GM18867 (cell line): ENCODE measurements at regions not wholly inside any gene's neighbourhood (a gene's known extent, or its start where the extent isn't known, plus 50 kb on each side); places are given as distances from the start of the nearest gene placed in this dataset.
"Not testable (repeated sequence)": the region's sequence is repeated elsewhere in the genome, so short reads cannot be mapped to it uniquely, and the experiment has no call there.

ENCODE experiments used
- ATAC-seq: cut with Tn5 transposase; IDR thresholded peaks from one replicate; pipeline ENCODE4 v1.9.1; 2021; ENCODE audit warnings: mild to moderate bottlenecking, moderate library complexity; ENCODE audit not compliant: unreplicated experiment

DNA sequence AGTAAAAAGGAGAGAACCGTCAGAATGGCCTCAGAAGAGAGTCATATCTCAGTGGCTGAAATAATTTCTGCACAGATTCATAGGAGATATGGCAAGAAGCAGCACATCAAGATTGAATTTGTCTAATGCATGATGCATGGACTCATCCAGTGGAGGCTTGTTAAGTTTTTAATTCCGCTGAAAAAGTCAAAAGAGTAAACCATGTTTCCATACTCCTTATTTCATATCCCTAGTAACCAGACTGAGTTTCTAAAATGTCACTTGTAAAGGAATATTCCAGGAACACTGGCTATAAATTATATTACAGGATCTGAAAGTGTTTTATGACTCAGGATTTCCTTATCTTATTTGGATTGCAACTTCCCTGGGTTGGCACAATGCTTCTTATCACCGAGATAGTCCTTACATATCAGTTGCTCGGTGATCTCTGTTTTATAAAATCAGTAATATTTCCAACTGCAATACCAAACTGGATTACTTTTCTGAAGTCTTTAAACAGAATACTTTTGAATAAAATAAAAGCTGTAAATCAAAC lies 180.2 kb upstream of the TSC22D1 start:
- ATAC-seq: no peak

DNA sequence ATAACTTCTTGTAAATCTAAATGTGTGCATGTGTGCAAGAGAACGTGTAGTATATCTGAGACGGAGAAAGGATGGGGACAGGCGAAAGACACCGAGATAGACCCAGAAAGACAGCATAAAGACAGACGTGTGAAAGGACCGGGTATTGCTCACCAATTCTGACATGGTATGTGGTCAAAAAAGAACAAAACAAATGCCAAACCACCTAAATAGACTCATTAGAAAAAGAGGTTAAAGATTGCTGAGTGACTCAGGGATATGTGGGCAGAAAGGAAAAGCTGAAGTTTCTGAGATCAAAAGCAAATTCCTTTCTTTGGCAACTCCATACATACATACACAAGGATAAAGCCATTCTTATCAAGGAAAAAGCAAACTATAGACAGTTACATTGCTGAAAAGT lies 179.7 kb upstream of the TSC22D1 start:
- no peak for ATAC-seq

DNA sequence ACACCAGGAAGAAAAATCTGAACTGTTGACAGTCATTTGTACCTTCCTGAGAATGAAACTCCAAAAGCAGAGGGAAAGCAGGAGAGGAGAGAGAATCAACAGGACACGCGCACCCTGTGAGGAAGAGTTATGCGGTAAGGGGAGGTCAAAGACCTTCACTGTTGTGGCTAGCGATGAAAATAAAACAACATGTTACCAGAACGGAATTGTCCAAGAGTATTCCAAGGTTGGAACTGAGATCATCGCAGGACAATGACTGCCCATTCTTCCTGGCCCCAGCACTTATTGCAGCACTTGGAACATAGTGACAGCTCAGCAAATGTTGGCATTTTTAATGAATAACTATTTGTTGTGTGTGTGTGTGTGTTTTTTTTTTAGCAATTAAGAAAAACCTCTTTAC lies 176.0 kb upstream of the TSC22D1 start:
- ATAC-seq: no peak

DNA sequence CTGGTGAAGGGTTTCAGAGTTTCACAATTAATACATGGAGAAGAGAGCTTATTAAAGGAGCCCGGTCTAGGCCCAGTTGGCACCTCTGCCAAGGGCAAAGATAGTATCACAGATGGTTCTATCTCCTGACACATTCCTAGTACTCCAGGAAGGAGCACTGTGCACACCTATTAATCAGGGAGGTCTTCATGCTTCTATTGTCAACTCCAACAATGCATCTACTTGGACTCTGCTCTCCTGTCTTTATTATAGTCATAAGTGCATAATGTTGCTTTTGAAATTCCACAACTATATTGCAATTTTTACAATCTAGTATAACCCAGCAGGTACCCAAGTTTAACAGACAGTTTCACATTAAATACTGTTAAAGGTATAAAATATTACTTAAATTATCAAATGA lies 174.5 kb upstream of the TSC22D1 start:
- no peak for ATAC-seq

DNA sequence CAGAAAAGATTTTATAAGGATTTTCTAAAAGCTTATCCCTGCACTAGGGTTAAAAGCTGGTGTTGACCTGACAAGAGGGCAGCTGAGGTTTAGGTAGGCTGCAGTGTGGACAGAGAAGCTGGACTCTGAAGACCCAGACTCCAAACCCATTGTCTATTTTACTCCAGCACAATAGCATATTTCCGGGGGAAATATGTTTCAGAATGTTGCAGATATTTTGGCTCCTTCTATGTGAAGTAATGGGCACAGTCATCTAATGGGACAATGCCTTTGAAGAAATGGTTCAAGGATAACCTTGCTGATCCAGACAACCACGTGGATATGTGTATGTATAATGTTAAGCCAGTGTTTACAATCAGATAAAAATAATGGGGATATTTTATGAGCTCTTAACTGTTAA lies 173.8 kb upstream of the TSC22D1 start:
- no peak for ATAC-seq

DNA sequence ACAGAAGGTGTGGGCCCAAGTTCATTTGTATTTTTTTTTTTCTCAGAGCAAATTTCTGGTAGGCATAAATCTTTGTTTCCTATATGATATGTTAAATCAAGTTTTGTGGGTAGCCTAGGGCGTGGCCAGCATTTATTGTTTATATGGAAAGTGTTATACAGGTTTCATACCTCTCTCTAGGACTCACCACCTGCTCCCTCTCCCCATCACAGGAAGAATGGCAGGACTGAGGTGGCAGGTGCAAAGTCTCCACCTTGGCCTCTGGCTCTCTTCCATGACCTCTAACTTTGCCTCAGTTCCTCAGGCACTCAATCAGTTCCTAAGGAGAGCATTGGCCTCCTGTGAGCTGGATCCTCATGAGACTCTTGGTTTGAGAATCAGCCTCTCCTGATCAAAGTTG lies 172.3 kb upstream of the TSC22D1 start:
- no peak for ATAC-seq

DNA sequence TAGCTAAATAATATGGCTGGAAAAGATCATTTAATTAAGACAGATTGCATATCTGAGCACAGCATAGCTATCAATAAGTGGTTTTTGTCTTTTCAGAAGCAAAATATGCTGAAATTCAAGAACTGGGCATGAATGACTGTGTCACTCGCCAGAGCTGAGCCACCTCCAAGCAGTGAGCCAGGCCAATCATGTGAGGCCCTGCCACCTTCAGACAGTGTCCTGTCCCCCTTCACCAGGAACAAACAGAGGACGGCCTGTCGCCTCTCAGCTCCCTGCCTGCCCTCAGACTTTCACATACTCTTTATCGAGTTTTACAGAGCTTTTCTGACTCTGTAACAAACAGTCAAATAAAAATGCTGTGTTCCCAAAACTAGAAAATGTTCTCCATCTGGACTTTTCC lies 171.0 kb upstream of the TSC22D1 start:
- ATAC-seq: no peak

DNA sequence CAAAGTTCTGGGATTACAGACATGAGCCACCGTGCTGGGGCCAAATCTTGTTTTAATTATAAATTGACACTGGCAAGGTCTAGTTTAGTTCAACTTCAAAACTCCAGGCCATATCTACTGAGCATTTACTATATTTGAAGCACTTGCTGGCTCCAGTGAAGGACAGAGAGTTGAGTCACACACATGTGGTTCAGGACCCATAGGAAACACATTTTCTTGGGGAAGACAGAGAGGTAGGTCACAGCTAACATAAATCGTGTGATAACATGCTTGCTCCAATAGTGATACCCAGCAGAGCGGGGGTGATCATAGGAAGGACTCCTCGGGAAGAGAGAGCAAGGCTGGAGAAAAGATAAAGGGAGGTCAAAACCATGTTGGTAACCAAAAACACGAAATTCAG lies 170.6 kb upstream of the TSC22D1 start:
- ATAC-seq: no peak

DNA sequence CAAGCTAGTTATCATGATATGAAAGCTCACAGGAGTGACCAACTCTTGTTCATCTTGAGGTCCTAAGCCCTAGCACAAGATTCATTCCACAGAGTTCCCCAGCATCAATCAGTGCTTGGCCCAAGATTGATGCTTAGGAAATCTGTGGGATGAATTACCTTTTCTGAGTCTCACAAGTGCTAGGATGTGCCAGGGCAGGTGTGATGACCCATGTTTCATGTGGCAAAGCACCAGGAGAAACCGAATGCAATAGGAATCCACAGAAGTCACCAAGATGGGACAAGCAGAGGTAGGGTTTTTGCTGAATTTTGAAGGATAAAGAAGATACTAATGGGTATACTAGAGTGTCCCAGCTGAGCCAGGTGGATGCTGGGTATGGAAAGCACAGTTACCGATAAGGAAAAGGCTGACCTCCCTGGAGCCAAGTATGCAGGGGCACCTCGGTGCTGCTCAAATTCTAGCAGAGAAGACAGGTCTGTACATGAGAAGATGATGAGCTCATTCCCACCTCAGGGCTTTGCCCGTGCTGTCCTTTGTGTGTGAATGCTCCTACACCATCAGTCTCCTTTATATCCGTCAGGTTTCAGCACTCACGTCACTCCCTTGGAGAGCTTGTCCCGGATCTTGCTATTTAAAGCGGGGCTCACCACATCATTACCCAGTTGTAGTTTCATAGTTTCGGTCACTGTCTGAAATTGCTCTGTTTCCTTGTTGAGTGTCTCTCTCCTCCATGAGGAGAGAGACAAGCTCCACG lies 168.9 kb upstream of the TSC22D1 start:
- no peak for ATAC-seq

DNA sequence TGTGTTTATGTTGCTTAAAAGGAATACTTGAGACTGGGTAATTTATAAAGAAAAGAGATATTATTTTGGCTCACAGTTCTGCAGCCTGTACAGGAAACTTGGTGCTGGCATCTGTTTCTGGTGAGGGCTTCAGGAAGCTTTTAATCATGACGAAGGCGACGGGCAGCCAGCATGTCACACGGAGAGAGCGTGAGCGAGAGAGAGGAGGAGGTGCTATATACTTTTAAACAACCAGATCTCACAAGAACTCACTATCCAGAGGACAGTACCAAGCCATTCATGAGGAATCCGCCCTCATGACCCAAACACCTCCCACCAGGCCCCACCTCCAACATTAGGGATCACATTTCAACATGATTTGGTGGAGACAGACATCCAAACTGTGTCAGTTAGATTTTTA lies 163.4 kb upstream of the TSC22D1 start:
- ATAC-seq: no peak

DNA sequence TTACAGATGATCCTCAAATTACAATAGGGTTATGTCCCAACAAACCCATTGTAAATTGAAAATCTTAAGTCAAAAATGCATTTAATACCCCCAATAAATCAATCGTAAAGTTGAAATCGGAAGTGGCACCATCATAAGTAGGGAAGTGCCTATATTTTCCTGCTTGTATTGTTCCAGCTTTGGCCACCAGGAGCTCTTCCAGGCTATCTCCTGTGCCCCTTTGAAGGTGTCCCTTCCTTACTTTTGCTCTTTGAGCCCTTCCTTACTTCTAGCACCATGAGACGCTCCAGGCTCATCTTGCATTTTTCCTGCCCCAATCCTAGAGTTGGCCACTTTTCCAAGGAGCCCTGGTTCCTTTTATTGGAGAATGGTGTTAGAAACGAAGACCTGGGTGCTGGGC lies 163.0 kb upstream of the TSC22D1 start:
- no peak for ATAC-seq

DNA sequence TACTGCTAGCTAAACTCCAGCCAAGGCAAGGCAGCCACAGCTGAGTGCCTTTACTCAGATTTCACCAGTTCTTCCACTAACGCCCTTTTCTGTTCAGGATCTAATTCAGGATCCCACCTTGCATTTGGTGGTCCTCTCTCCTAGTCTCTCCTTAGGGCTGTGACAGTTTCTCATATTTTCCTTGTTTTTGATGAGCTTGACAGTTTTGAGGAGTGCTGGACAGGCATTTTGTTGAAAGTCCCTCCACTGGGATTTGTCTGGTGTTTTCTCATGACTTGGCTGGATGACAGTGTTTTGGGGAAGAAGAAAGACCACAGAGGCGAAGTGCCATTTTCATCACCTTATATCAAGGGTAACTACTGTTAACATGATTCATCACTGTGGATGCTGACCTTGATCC lies 162.3 kb upstream of the TSC22D1 start:
- ATAC-seq: no peak

DNA sequence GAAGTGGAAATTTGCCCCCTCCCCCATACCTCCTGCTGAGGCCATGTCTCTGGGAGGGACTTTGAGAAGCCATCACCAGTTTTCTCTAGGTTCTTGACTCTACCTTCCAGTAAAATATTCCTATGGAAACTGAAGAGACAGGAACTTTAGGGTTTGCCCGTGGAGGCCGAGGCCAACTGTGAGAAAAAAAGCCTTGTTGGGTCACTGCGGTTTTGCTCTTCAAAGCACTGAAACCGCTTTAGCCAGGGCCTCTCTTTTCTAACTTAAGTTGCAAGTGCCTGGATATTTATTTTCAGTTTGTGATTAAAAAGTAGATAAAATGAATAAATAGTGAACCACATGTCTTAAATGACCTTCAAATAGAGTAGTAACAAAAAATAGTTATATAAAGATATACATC lies 159.7 kb upstream of the TSC22D1 start:
- ATAC-seq: no peak

DNA sequence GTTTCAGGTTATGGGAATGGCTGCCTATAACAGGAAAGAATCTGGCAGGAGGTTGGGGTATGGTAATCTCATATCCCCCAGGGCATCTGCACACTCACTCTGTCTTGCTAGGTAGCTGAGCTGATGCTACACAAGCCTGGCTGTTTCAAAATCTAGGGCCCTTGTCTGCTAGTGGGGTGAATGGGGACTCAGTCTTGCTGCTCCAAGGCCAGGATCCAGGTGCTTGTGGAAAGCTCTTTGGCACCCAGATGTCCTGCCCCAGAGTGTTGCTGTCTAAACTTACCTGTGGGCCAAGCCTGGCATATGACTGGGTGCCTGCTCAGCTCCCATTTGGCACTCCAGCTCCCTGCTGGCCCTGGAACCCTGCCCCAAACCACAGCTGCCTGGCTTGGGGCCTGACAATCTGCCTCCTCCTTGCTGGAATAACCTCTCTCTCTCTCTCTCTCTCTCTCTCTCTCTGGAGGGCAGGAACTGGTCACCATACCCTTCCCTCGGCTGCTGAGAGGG lies 158.1 kb upstream of the TSC22D1 start:
- ATAC-seq: no peak

DNA sequence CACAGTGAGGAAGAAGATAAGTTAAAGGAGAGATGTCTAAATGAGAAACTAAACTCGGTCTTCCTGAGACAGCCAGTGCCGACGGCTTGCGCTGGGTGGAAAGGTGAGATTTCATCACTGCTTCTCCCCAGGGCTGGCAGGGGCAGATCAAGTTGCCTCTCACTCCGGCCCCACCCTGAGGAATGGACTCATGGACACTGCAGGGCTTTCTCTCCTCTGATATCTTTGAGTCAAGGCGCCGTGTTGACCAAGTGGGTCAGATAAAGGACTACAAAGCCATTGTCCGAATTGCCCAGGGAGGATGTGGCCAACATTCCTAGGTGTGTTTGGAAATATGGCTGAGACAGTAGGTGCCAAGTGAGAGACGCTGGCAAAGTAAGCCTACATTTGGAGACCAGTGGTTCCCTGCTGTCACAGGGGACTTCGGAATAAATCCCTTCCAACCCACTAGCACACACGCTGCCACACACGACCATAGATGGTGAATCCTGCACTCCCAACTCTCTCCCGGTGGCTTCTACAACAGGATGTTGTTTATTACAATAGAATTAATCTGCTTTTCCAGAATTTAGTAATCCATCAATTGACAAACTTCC lies 156.5 kb upstream of the TSC22D1 start:
- ATAC-seq: no peak

DNA sequence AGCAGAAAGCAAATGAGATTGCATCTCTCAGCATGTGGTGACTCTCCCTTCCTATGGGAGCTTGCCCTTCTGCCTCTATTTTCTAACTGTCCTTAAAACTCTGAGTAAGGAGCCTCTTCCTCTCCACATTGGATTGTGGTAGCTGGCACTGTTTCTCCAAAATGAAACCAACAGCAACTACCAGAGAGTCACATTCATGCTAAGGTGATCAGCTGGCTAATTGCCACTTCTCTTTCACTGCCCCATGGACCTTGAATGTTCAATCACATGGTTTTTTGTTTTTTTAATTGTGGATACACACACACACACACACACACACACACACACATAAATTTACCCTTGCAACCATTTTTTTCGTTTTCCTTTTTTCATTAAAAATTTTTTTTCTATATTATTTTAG lies 154.7 kb upstream of the TSC22D1 start:
- ATAC-seq: no peak

DNA sequence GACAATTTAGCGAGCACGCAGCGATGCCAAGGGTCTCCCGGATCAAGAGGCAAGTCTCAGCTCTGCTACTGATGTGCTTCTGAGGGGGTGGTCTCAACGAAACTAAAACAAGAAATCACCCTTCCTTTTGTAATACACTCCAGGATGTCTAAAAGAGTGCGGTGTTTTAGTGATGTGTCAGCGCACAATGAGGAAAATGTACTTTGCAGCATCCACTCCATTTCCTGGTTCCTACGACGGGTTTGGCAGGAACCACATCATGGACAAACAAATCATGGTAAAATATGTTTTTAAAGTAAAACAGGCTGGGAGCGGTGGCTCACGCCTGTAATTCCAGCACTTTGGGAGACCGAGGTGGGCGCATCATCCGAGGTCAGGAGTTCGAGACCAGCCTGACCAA lies 154.0 kb upstream of the TSC22D1 start:
- no peak for ATAC-seq

DNA sequence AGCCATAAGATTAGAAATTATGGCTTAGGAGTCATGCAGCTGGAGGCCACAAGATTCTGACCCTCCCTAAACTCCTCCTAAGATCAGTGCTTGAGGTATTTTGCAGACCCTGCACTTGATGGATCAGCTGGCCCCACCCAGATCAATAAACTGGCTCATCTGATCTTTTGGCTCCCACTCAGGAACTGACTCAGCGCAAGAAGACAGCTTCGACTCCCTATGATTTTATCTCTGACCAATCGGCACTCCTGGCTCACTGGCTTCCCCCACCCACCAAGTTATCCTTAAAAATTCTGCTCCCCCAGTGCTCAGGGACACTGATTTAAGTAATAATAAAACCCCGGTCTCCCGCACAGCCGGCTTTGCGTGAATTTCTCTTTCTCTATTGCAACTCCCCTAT lies 151.5 kb upstream of the TSC22D1 start:
- ATAC-seq: not testable (repeated sequence)

DNA sequence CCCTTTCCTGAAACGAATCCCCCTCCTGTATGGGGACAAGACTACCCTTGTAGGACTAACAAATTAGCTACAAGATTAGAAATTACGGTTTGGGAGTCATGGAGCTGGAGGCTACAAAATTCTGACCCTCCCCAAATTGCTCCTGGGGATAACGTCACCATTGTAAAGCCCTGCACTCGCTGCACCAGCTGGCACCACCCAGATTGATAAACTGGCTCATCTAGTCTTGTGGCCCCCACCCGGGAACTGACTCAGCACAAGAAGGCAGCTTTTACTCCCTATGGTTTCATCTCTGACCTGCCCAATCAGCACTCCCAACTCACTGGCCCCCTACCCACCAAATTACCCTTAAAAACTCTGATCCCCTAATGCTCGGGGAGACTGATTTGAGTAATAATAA lies 150.6 kb upstream of the TSC22D1 start:
- ATAC-seq: no peak

DNA sequence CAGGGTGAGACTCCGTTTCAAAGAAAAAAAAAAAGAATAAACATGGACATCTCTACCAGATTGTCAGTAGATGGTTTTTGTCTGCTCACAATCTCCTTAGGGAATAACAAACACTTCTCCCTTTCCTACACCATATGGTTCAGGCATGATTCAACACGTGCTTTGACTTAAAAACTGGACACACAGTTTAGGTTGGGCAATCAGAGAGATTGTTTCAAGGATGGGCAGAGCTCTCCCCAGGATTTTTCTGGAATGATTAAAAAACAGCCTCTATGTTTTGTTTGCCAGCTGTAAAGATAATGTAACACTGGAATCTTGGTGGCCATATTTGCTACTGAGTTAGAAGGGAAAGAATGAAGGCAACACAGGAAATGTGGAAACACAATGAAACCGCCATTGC lies 150.1 kb upstream of the TSC22D1 start:
- ATAC-seq: no peak

DNA sequence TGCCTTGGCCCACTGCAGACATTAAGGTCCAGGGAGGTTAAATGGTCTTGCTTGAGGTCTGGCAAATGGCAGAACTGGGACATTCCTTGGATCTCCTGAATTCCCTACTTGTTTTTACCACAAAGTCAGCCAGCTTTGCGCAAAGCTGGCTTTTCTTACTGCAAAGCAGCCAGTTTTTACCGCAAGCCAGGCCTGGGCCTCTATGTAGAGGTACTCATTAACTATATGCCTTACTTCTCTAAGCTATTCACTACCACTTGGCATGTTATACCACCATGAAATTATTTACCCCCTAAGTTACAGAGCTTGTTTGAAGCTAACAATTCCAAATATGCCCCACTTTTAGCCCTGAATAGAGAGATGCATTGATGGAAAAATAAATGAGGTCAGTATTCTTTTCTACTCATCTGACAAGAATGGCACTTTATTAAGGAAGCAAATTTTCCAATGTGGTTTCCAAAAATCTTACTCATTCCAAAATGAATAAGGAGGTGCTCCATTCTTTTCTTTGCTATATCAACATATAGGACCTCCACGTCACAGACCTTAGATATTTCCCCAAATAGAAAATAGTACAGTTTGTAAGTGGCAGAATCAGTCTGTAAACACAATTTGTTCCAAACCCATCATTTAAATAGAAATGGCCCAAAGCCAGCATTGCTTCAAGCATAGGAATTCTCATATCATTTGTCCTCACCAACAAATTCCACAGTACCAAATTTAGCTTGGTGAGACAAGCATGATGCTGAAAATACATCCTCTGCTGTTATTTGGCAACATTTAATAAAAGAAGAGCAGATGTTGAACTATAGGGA lies 143.9 kb upstream of the TSC22D1 start:
- ATAC-seq: no peak

DNA sequence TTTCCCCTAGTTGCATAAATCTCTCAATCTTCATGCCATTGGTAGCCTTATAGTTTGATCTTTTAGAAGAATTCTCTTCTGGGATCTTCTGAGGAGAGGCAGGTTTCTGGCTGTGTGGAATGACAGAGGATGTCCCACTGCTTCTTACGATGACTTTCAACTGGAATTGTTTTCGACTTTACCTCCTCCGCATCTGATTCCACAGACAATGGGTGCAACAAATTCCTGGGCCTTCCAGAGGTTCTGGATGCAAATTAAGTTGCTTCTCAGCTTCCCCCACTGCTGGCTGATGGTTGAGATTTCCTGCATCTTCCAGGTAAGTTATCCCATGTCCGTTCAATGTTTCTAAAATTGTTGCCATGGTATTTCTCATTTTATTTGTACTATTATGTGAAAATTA lies 142.3 kb upstream of the TSC22D1 start:
- no peak for ATAC-seq
